Common myeloid progenitor, CD34-positive (primary cell): ENCODE measurements at regions not wholly inside any gene's neighbourhood (a gene's known extent, or its start where the extent isn't known, plus 50 kb on each side); places are given as distances from the start of the nearest gene placed in this dataset.
A peak's percentile ranks its signal among the peaks of the same experiment; 100 is the strongest.

Experiments
- CTCF ChIA-PET: fragments of 350-600 bp; sonication (Branson Sonifier 250); formaldehyde crosslinking; loops from one replicate; lab custom pipeline; 2021; ENCODE audit warnings: antibody characterized with exemption; lab: Charles Lee
- POLR2A ChIA-PET: fragments of 350-600 bp; sonication (Branson Sonifier 250); formaldehyde crosslinking; loops from one replicate; lab custom pipeline; 2021; ENCODE audit warnings: antibody characterized with exemption; lab: Charles Lee
- DNase-seq, 3 donors: peaks; one replicate each; pipeline versions ENCODE4 v3.0.0 to v3.0.0-alpha.2; 2013
- H3K27ac ChIP-seq, 2 experiments: 1 replicate in 1 of 2; 2 replicates in 1 of 2; pipeline ENCODE4 v1.7.0; 2013; ENCODE audit warnings: inconsistent platforms in 2 of 2, low read length in 2 of 2, mild to moderate bottlenecking in 2 of 2, low read depth in 1 of 2, moderate library complexity in 1 of 2; ENCODE audit not compliant: severe bottlenecking in 2 of 2, insufficient read depth in 1 of 2, poor library complexity in 1 of 2
- H3K27me3 ChIP-seq, 5 experiments: replicated peaks in 2 of 5; 1 replicate in 3 of 5; 2 replicates in 2 of 5; pipeline versions ENCODE4 v1.6.1 to v1.7.0; 2013; ENCODE audit warnings: low read length in 4 of 5, mild to moderate bottlenecking in 2 of 5, moderate library complexity in 2 of 5, inconsistent platforms in 1 of 5; ENCODE audit not compliant: insufficient read depth in 5 of 5, control insufficient read depth in 4 of 5
- H3K36me3 ChIP-seq, 4 experiments: 1 replicate in 2 of 4; 2 replicates in 2 of 4; pipeline versions ENCODE4 v1.6.1 to v1.7.0; 2013; ENCODE audit warnings: low read length in 3 of 4, control low read depth in 1 of 4, mild to moderate bottlenecking in 1 of 4; ENCODE audit not compliant: control insufficient read depth in 4 of 4, insufficient read depth in 4 of 4
- H3K4me1 ChIP-seq, 4 experiments: 1 replicate in 3 of 4; 2 replicates in 1 of 4; pipeline versions ENCODE4 v1.6.1 to v1.7.1; 2013; ENCODE audit warnings: low read length in 3 of 4, mild to moderate bottlenecking in 3 of 4, control low read depth in 1 of 4, inconsistent platforms in 1 of 4, moderate library complexity in 1 of 4; ENCODE audit not compliant: control insufficient read depth in 4 of 4, insufficient read depth in 4 of 4; ENCODE audit errors: control extremely low read depth in 1 of 4
- H3K4me3 ChIP-seq, 7 experiments: 1 replicate in 4 of 7; 2 replicates in 3 of 7; pipeline versions ENCODE4 v1.5.1 to v1.7.0; 2013; ENCODE audit warnings: mild to moderate bottlenecking in 7 of 7, low read length in 6 of 7, moderate library complexity in 6 of 7, inconsistent platforms in 2 of 7, low read depth in 2 of 7, control low read depth in 1 of 7; ENCODE audit not compliant: insufficient read depth in 4 of 7, control insufficient read depth in 1 of 7; ENCODE audit errors: extremely low read depth in 1 of 7
- H3K9me3 ChIP-seq, 5 experiments: 1 replicate in 4 of 5; 2 replicates in 1 of 5; pipeline versions ENCODE4 v1.6.1 to v1.7.1; 2013; ENCODE audit warnings: low read length in 4 of 5, mild to moderate bottlenecking in 2 of 5, inconsistent platforms in 1 of 5, low read depth in 1 of 5, moderate library complexity in 1 of 5; ENCODE audit not compliant: control insufficient read depth in 4 of 5, insufficient read depth in 2 of 5; ENCODE audit errors: control extremely low read depth in 1 of 5
- WGBS: methylation state at CpG from one replicate; pipeline ENCODE4 v1.1.5; 2013; ENCODE audit not compliant: insufficient coverage; 5-methylcytosine and 5-hydroxymethylcytosine counted together

GRCh38 chr17:70763018-70763417 is 593.7 kb downstream of the KCNJ2 start:
- ChIA-PET CTCF (interaction anchor here (1.1 kb wide), 1 partner anchor 1777 kb away, joined by 3 read pairs; no protein-coding TSS in a partner anchor), POLR2A (no interaction called here)
- Histone ChIP-seq H3K4me1 (no peaks in the 10 kb centered on the region), H3K36me3 (no peaks in the 10 kb centered on the region), H3K4me3 (no peak overlapping the region), H3K27me3 (peaks cover 0 to 1% (median 0%) of the 10 kb centered on the region in 5 experiments), H3K27ac (no peak overlapping the region), H3K9me3 (no peaks in the 10 kb centered on the region)
- WGBS: 100% methylated on average over 1 of the region's 3 CpGs
- DNase-seq: no peak

GRCh38 chr17:70767102-70767701 is 597.9 kb downstream of the KCNJ2 start:
- Histone ChIP-seq H3K4me1 (no peaks in the 10 kb centered on the region), H3K9me3 (no peaks in the 10 kb centered on the region), H3K27me3 (peaks cover 0 to 1% (median 0%) of the 10 kb centered on the region in 5 experiments), H3K36me3 (no peaks in the 10 kb centered on the region), H3K4me3 (no peak overlapping the region), H3K27ac (no peak overlapping the region)
- no CpG with 5 or more reads among the region's 2 CpGs for WGBS
- peak; percentile 25 to 61 (median 57) for DNase-seq
- POLR2A ChIA-PET: interaction anchor here (0.6 kb wide), 1 partner anchor 190 kb away, joined by 5 read pairs; no protein-coding TSS in a partner anchor
- CTCF ChIA-PET: interaction anchor here (0.6 to 2.6 kb wide), 11 partner anchors 8 to 1773 kb away, joined by 3 to 19 read pairs (median 4); no protein-coding TSS in a partner anchor

DNA sequence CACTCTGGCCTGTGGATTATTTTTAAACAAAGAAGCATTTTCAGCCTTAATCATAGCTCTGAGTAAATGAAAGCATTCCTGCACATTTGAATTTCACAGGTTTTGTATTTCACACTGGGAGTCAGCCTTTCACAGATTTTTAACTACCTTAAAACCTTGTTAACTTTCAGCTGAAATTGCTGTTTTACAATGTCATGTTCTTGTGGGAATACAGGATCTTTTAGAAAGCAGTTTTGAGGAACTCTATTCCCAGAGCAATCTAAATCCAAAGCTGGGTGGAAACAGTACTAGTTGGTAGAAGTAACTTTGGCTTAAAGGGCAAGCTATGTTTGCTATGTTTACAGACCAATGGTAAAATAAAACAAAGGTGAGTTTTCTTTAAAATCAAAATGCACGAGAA is 600.6 kb downstream of the KCNJ2 start:
- POLR2A ChIA-PET: no interaction called here

DNA sequence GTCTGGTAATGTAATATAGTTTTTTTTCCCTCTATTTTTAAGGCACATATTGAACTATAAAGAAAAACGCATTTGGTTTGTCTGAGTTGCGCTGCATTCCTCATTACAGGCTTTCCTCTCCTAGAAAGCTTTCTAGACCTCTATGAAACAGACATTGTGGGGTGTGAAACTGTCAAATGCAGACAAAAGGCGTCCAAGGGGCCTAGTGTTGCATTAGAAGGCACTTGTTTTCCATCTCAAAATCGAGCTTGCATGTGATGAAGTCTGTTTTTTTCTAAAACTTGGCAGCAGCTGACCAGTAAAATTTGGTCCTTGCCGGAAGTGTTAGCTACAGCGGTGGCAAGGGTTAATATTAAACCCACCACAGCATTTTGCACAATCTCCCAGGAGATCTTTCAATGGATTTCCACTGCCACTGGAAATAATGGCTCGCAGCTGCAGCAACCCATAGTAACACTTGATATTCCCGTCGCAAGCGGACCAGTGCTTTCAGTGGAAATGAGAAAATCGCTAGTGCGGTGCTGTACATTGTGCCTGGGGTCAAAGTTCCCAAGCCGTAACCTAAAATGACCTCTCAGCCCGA is 602.6 kb downstream of the KCNJ2 start:
- 97% methylated on average over 10 of the region's 14 CpGs for WGBS
- no peak overlapping the region for H3K27ac ChIP-seq
- no peaks in the 10 kb centered on the region for H3K4me1 ChIP-seq
- CTCF ChIA-PET: interaction anchor here (1.3 kb wide), 1 partner anchor 689 kb away, joined by 4 read pairs; no protein-coding TSS in a partner anchor
- no peaks in the 10 kb centered on the region for H3K9me3 ChIP-seq
- POLR2A ChIA-PET: no interaction called here
- H3K36me3 ChIP-seq: no peaks in the 10 kb centered on the region
- no peak overlapping the region for H3K4me3 ChIP-seq
- H3K27me3 ChIP-seq: no peaks in the 10 kb centered on the region
- no peak for DNase-seq

More for the DNA sequence above, 600.6 kb downstream of the KCNJ2 start:
- 92% methylated on average over 1 of the region's 1 CpG for WGBS
- H3K36me3 ChIP-seq: no peaks in the 10 kb centered on the region
- H3K27ac ChIP-seq: no peak overlapping the region
- DNase-seq: no peak
- H3K4me3 ChIP-seq: no peak overlapping the region
- no peaks in the 10 kb centered on the region for H3K4me1 ChIP-seq
- CTCF ChIA-PET: interaction anchor here (1.3 to 1.9 kb wide), 3 partner anchors 315 to 1770 kb away, joined by 5 to 7 read pairs (median 6); no protein-coding TSS in a partner anchor
- H3K9me3 ChIP-seq: no peaks in the 10 kb centered on the region
- peaks cover 0 to 1% (median 0%) of the 10 kb centered on the region in 5 experiments for H3K27me3 ChIP-seq

DNA sequence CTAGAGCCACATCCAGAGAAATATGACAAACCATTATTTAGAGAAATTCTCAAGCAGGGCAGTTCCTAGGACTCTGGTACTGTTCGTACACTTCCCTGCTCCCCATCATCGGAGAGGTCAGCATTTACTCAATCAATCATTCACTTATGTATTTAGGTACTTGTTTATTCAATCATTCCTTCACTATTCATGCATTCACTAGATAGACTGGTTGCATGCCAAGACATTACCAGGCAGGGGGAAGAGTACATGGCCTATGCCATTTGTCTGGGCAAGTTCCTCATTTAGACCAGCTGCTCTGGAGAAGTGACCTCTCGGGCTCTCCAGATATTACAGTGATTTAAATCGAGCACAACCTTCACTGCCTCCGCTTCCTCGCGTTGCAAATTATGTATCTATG is 603.4 kb downstream of the KCNJ2 start:
- Histone ChIP-seq H3K9me3 (no peaks in the 10 kb centered on the region), H3K27me3 (no peaks in the 10 kb centered on the region), H3K36me3 (no peaks in the 10 kb centered on the region), H3K27ac (no peak overlapping the region), H3K4me1 (no peaks in the 10 kb centered on the region), H3K4me3 (no peak overlapping the region)
- CTCF ChIA-PET: no interaction called here
- 81% methylated on average over 2 of the region's 7 CpGs for WGBS
- DNase-seq: peak in 2 of 3 donors; percentile 2 to 4
- POLR2A ChIA-PET: no interaction called here

GRCh38 chr17:70773258-70773657 is 603.9 kb downstream of the KCNJ2 start:
- DNase-seq: no peak
- Histone ChIP-seq H3K4me1 (no peaks in the 10 kb centered on the region), H3K36me3 (no peaks in the 10 kb centered on the region), H3K27me3 (no peaks in the 10 kb centered on the region), H3K4me3 (no peak overlapping the region), H3K27ac (no peak overlapping the region), H3K9me3 (no peaks in the 10 kb centered on the region)
- no CpG with 5 or more reads among the region's 1 CpG for WGBS
- CTCF ChIA-PET: interaction anchor here (1.3 kb wide), 1 partner anchor 11 kb away, joined by 5 read pairs; no protein-coding TSS in a partner anchor
- POLR2A ChIA-PET: no interaction called here
